ENCODE measurements at regions not wholly inside any gene's neighbourhood (a gene's known extent, or its start where the extent isn't known, plus 50 kb on each side); places are given as distances from the start of the nearest gene placed in this dataset.

- Histone ChIP-seq H3K36me3 (ENCODE audit: control insufficient read depth in 4 of 4, insufficient read depth in 4 of 4, low read length in 3 of 4) (no peaks in the 10 kb centered on the region), H3K4me1 (ENCODE audit: control extremely low read depth in 1 of 4, control insufficient read depth in 4 of 4, insufficient read depth in 4 of 4, low read length in 3 of 4) (peaks cover 0 to 2% (median 0%) of the 10 kb centered on the region in 4 experiments), H3K9me3 (ENCODE audit: control extremely low read depth in 1 of 5, control insufficient read depth in 4 of 5, insufficient read depth in 2 of 5, low read depth in 1 of 5, low read length in 4 of 5) (no peaks in the 10 kb centered on the region), H3K27ac (ENCODE audit: insufficient read depth in 1 of 2, low read depth in 1 of 2, low read length in 2 of 2, poor library complexity in 1 of 2, severe bottlenecking in 2 of 2) (no peak overlapping the region), H3K27me3 (replicated peaks in 2 of 5; ENCODE audit: control insufficient read depth in 4 of 5, insufficient read depth in 5 of 5, low read length in 4 of 5) (no peaks in the 10 kb centered on the region), H3K4me3 (ENCODE audit: control insufficient read depth in 1 of 7, extremely low read depth in 1 of 7, insufficient read depth in 4 of 7, low read depth in 2 of 7, low read length in 6 of 7) (no peak overlapping the region)
- POLR2A ChIA-PET: no interaction called here
- no peak for DNase-seq
- 93% methylated on average over 3 of the region's 4 CpGs for WGBS (ENCODE audit: insufficient coverage)
- CTCF ChIA-PET: interaction anchor here (1.0 to 1.2 kb wide), 3 partner anchors 13 to 224 kb away, joined by 3 to 4 read pairs (median 3); no protein-coding TSS in a partner anchor
These were observed 440.9 kb downstream of the PDCD6IP start for GRCh38 chr3:34239287-34239686.

- Histone ChIP-seq H3K9me3 (ENCODE audit: control extremely low read depth in 1 of 5, control insufficient read depth in 4 of 5, insufficient read depth in 2 of 5, low read depth in 1 of 5, low read length in 4 of 5) (no peaks in the 10 kb centered on the region), H3K27ac (ENCODE audit: insufficient read depth in 1 of 2, low read depth in 1 of 2, low read length in 2 of 2, poor library complexity in 1 of 2, severe bottlenecking in 2 of 2) (no peak overlapping the region), H3K36me3 (ENCODE audit: control insufficient read depth in 4 of 4, insufficient read depth in 4 of 4, low read length in 3 of 4) (no peaks in the 10 kb centered on the region), H3K4me1 (ENCODE audit: control extremely low read depth in 1 of 4, control insufficient read depth in 4 of 4, insufficient read depth in 4 of 4, low read length in 3 of 4) (peaks cover 0 to 2% (median 0%) of the 10 kb centered on the region in 4 experiments), H3K27me3 (replicated peaks in 2 of 5; ENCODE audit: control insufficient read depth in 4 of 5, insufficient read depth in 5 of 5, low read length in 4 of 5) (no peaks in the 10 kb centered on the region), H3K4me3 (ENCODE audit: control insufficient read depth in 1 of 7, extremely low read depth in 1 of 7, insufficient read depth in 4 of 7, low read depth in 2 of 7, low read length in 6 of 7) (no peak overlapping the region)
- no peak for DNase-seq
- ChIA-PET CTCF (interaction anchor here (1.2 kb wide), 1 partner anchor 225 kb away, joined by 3 read pairs; no protein-coding TSS in a partner anchor), POLR2A (no interaction called here)
These were observed 441.4 kb downstream of the PDCD6IP start for GRCh38 chr3:34239875-34240274.

- Histone ChIP-seq H3K27me3 (replicated peaks in 2 of 5; ENCODE audit: control insufficient read depth in 4 of 5, insufficient read depth in 5 of 5, low read length in 4 of 5) (no peaks in the 10 kb centered on the region), H3K4me3 (ENCODE audit: control insufficient read depth in 1 of 7, extremely low read depth in 1 of 7, insufficient read depth in 4 of 7, low read depth in 2 of 7, low read length in 6 of 7) (no peak overlapping the region), H3K4me1 (ENCODE audit: control extremely low read depth in 1 of 4, control insufficient read depth in 4 of 4, insufficient read depth in 4 of 4, low read length in 3 of 4) (no peaks in the 10 kb centered on the region), H3K27ac (ENCODE audit: insufficient read depth in 1 of 2, low read depth in 1 of 2, low read length in 2 of 2, poor library complexity in 1 of 2, severe bottlenecking in 2 of 2) (no peak overlapping the region), H3K9me3 (ENCODE audit: control extremely low read depth in 1 of 5, control insufficient read depth in 4 of 5, insufficient read depth in 2 of 5, low read depth in 1 of 5, low read length in 4 of 5) (peaks cover 0 to 6% (median 2%) of the 10 kb centered on the region in 5 experiments), H3K36me3 (ENCODE audit: control insufficient read depth in 4 of 4, insufficient read depth in 4 of 4, low read length in 3 of 4) (no peaks in the 10 kb centered on the region)
- POLR2A ChIA-PET: no interaction called here
- CTCF ChIA-PET: interaction anchor here (0.9 to 5.9 kb wide), 2 partner anchors 12 to 15 kb away, joined by 3 to 31 read pairs; no protein-coding TSS in a partner anchor
- DNase-seq: no peak
- WGBS (ENCODE audit: insufficient coverage): no CpG with 5 or more reads among the region's 1 CpG
These were observed 449.0 kb downstream of the PDCD6IP start for GRCh38 chr3:34247401-34247800.

GRCh38 chr3:34248352-34248751, 449.9 kb downstream of the PDCD6IP start:
- ChIA-PET CTCF (interaction anchor here (0.6 to 5.9 kb wide), 3 partner anchors 11 to 50 kb away, joined by 3 to 31 read pairs (median 3); no protein-coding TSS in a partner anchor), POLR2A (no interaction called here)
- Histone ChIP-seq H3K27ac (ENCODE audit: insufficient read depth in 1 of 2, low read depth in 1 of 2, low read length in 2 of 2, poor library complexity in 1 of 2, severe bottlenecking in 2 of 2) (no peak overlapping the region), H3K27me3 (replicated peaks in 2 of 5; ENCODE audit: control insufficient read depth in 4 of 5, insufficient read depth in 5 of 5, low read length in 4 of 5) (no peaks in the 10 kb centered on the region), H3K4me3 (ENCODE audit: control insufficient read depth in 1 of 7, extremely low read depth in 1 of 7, insufficient read depth in 4 of 7, low read depth in 2 of 7, low read length in 6 of 7) (no peak overlapping the region), H3K9me3 (ENCODE audit: control extremely low read depth in 1 of 5, control insufficient read depth in 4 of 5, insufficient read depth in 2 of 5, low read depth in 1 of 5, low read length in 4 of 5) (peaks cover 0 to 6% (median 2%) of the 10 kb centered on the region in 5 experiments), H3K4me1 (ENCODE audit: control extremely low read depth in 1 of 4, control insufficient read depth in 4 of 4, insufficient read depth in 4 of 4, low read length in 3 of 4) (no peaks in the 10 kb centered on the region), H3K36me3 (ENCODE audit: control insufficient read depth in 4 of 4, insufficient read depth in 4 of 4, low read length in 3 of 4) (no peaks in the 10 kb centered on the region)
- 73% methylated on average over 2 of the region's 2 CpGs for WGBS (ENCODE audit: insufficient coverage)
- DNase-seq: no peak

- Histone ChIP-seq H3K27ac (ENCODE audit: insufficient read depth in 1 of 2, low read depth in 1 of 2, low read length in 2 of 2, poor library complexity in 1 of 2, severe bottlenecking in 2 of 2) (no peak overlapping the region), H3K27me3 (replicated peaks in 2 of 5; ENCODE audit: control insufficient read depth in 4 of 5, insufficient read depth in 5 of 5, low read length in 4 of 5) (no peaks in the 10 kb centered on the region), H3K4me3 (ENCODE audit: control insufficient read depth in 1 of 7, extremely low read depth in 1 of 7, insufficient read depth in 4 of 7, low read depth in 2 of 7, low read length in 6 of 7) (no peak overlapping the region), H3K9me3 (ENCODE audit: control extremely low read depth in 1 of 5, control insufficient read depth in 4 of 5, insufficient read depth in 2 of 5, low read depth in 1 of 5, low read length in 4 of 5) (no peaks in the 10 kb centered on the region), H3K36me3 (ENCODE audit: control insufficient read depth in 4 of 4, insufficient read depth in 4 of 4, low read length in 3 of 4) (no peaks in the 10 kb centered on the region), H3K4me1 (ENCODE audit: control extremely low read depth in 1 of 4, control insufficient read depth in 4 of 4, insufficient read depth in 4 of 4, low read length in 3 of 4) (peaks cover 0 to 3% (median 0%) of the 10 kb centered on the region in 4 experiments)
- no peak for DNase-seq
- POLR2A ChIA-PET: no interaction called here
- CTCF ChIA-PET: no interaction called here
- 90% methylated on average over 2 of the region's 2 CpGs for WGBS (ENCODE audit: insufficient coverage)
These were observed 455.9 kb downstream of the PDCD6IP start for GRCh38 chr3:34254285-34254684.

- DNase-seq: no peak
- no peak overlapping the region for H3K4me3 ChIP-seq (ENCODE audit: control insufficient read depth in 1 of 7, extremely low read depth in 1 of 7, insufficient read depth in 4 of 7, low read depth in 2 of 7, low read length in 6 of 7)
- no peaks in the 10 kb centered on the region for H3K36me3 ChIP-seq (ENCODE audit: control insufficient read depth in 4 of 4, insufficient read depth in 4 of 4, low read length in 3 of 4)
- no peak overlapping the region for H3K27ac ChIP-seq (ENCODE audit: insufficient read depth in 1 of 2, low read depth in 1 of 2, low read length in 2 of 2, poor library complexity in 1 of 2, severe bottlenecking in 2 of 2)
- WGBS (ENCODE audit: insufficient coverage): 93% methylated on average over 2 of the region's 2 CpGs
- POLR2A ChIA-PET: interaction anchor here (0.6 kb wide), 1 partner anchor 1694 kb away, joined by 3 read pairs; no protein-coding TSS in a partner anchor
- peaks cover 0 to 3% (median 1%) of the 10 kb centered on the region in 4 experiments for H3K4me1 ChIP-seq (ENCODE audit: control extremely low read depth in 1 of 4, control insufficient read depth in 4 of 4, insufficient read depth in 4 of 4, low read length in 3 of 4)
- H3K9me3 ChIP-seq (ENCODE audit: control extremely low read depth in 1 of 5, control insufficient read depth in 4 of 5, insufficient read depth in 2 of 5, low read depth in 1 of 5, low read length in 4 of 5): no peaks in the 10 kb centered on the region
- CTCF ChIA-PET: interaction anchor here (1.4 to 1.6 kb wide), 2 partner anchors 20 to 427 kb away, joined by 3 read pairs; no protein-coding TSS in a partner anchor
- H3K27me3 ChIP-seq (replicated peaks in 2 of 5; ENCODE audit: control insufficient read depth in 4 of 5, insufficient read depth in 5 of 5, low read length in 4 of 5): no peaks in the 10 kb centered on the region
These were observed 457.6 kb downstream of the PDCD6IP start for GRCh38 chr3:34256021-34256420.

- POLR2A ChIA-PET: interaction anchor here (0.6 kb wide), 1 partner anchor 1693 kb away, joined by 3 read pairs; no protein-coding TSS in a partner anchor
- WGBS (ENCODE audit: insufficient coverage): 100% methylated on average over 1 of the region's 2 CpGs
These were observed 458.4 kb downstream of the PDCD6IP start for GRCh38 chr3:34256791-34257190.

More at GRCh38 chr3:34256791-34257190, 458.4 kb downstream of the PDCD6IP start:
- no peak overlapping the region for H3K27ac ChIP-seq (ENCODE audit: insufficient read depth in 1 of 2, low read depth in 1 of 2, low read length in 2 of 2, poor library complexity in 1 of 2, severe bottlenecking in 2 of 2)
- DNase-seq: no peak
- H3K4me3 ChIP-seq (ENCODE audit: control insufficient read depth in 1 of 7, extremely low read depth in 1 of 7, insufficient read depth in 4 of 7, low read depth in 2 of 7, low read length in 6 of 7): no peak overlapping the region
- no peaks in the 10 kb centered on the region for H3K36me3 ChIP-seq (ENCODE audit: control insufficient read depth in 4 of 4, insufficient read depth in 4 of 4, low read length in 3 of 4)
- peaks cover 0 to 5% (median 2%) of the 10 kb centered on the region in 4 experiments for H3K4me1 ChIP-seq (ENCODE audit: control extremely low read depth in 1 of 4, control insufficient read depth in 4 of 4, insufficient read depth in 4 of 4, low read length in 3 of 4)
- no peaks in the 10 kb centered on the region for H3K9me3 ChIP-seq (ENCODE audit: control extremely low read depth in 1 of 5, control insufficient read depth in 4 of 5, insufficient read depth in 2 of 5, low read depth in 1 of 5, low read length in 4 of 5)
- CTCF ChIA-PET: interaction anchor here (0.8 to 4.2 kb wide), 4 partner anchors 7 to 427 kb away, joined by 3 to 31 read pairs (median 6); no protein-coding TSS in a partner anchor
- no peaks in the 10 kb centered on the region for H3K27me3 ChIP-seq (replicated peaks in 2 of 5; ENCODE audit: control insufficient read depth in 4 of 5, insufficient read depth in 5 of 5, low read length in 4 of 5)
